HG03045 (cell line): ENCODE measurements at regions not wholly inside any gene's neighbourhood (a gene's known extent, or its start where the extent isn't known, plus 50 kb on each side); places are given as distances from the start of the nearest gene placed in this dataset.

Experiments
- ATAC-seq: cut with Tn5 transposase; IDR thresholded peaks from one replicate; pipeline ENCODE4 v1.9.1; 2021; ENCODE audit warnings: mild to moderate bottlenecking, moderate library complexity; ENCODE audit not compliant: unreplicated experiment

DNA sequence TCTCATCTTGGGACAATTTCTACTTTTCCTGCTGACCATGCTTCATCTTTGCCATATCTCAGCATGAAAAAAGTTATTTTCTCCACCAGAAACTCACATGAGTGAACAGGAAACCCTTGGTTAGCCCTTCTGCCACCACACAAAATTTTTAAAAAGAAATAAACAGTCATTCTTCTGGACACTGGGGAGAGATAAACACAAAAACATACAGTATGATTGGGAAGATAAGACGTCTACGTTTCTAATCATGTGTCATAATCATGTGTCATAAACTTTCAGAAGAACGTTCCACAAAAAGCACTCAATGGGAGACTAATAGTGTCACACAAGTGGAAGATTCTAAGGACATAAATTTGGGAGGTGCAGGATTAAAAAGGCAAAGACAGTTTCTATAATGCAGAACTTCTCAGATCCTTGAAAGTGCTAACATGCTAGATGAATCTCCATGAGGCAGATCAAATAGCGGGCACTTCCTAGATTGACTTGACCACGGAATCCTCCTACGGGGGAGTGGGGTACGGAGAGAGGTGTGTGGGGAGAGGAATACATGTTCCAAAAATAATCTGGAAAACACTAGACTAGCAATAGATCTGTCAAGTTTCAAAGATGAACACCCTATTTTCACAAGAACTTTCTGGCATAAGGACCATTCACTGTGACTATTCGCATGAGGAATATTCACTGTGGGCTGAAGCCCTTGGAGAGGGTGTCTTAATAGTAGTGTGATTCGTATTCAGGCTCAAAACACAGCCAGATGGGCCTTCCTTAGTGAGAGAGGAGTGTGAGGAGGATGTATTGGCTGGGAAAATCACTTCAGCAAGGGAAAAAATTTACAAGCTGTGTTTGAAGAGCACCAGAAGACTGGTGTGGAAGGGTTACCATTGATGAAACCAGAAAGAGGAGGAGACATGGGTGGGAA is 206.7 kb downstream of the SETD4 start:
- ATAC-seq: no peak

DNA sequence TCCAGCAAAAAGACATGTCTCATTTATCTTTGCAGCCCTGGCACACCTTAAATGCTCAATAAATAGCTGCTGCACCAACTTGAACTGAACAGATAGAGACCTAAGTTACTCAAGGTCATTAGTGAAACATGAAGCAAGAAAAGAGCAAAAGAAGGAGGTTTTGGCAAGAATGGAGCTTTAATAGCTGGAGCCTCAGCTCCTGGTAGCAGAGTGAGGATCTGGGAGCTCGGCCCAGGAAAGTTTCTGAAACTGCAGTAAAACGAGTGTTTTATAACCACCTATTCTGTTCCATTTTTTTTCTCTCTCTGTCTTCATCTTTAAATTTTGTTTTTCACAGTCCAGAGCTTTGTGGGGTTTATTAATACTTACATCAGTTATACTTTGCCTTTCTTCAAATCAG is 207.5 kb downstream of the SETD4 start:
- no peak for ATAC-seq

DNA sequence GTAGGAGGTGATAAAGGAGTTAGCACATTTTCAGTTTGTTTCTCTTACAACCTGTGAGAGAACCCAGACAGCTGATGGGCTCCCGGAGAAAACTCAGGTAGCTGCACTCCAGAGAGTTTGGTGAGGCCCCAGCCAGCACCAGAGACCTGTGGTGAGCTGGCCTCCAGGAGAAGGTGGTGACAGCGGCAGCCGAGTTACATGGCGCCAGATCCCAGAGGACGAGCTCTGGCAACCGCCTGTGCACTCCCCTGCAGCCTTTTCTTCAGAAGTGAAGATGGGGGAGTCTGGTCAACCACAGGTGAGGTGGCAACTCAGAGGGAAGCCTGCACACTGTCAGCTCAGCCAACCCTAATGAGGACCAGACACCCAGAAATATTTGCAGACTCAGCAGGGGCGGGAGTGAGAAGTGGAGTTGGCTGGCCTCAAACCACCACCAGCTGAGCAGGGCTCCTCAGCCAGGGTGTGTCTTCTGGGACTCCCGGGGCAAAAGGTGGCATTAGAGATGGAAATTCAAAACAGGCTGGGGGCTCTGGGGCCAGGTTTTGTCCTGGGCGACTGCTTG is 209.7 kb downstream of the SETD4 start:
- ATAC-seq: no peak

DNA sequence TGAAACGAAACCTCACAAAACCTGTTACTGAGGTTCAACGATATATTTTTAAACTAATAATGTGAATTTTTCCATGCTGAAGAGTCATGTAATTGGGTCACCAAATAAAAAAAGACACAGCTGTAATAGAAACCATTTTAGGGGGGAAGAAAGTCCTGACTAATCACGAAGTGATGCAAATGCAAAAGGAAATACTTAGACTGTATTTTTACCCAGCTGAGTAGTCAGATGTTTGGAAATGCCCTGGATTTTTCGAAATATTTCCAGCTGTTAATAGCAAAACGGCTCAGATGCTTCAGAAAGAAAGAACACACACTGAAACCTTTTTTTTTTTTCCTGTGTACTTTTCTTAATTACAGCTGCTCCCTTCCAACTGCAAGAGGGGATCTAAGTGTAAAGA is 210.3 kb downstream of the SETD4 start:
- no peak for ATAC-seq

DNA sequence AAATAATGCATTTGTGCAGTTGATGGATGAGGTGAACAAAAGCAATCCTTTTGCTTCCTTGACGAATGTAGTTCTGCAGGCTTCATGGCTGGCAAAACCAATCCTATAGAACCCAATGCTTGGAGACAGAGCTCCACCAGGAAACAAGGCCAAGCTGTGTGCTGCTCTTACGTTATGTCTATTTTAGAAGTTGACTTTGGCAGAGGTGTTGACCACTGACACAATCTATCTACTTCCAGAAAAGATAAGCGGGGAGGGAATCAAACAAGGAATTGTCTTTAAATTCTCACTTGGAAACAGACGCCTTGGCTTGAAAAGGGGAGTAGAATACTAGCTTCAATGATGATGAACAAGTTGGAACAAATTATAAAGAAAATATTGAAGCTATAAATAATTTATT is 211.2 kb downstream of the SETD4 start:
- no peak for ATAC-seq

DNA sequence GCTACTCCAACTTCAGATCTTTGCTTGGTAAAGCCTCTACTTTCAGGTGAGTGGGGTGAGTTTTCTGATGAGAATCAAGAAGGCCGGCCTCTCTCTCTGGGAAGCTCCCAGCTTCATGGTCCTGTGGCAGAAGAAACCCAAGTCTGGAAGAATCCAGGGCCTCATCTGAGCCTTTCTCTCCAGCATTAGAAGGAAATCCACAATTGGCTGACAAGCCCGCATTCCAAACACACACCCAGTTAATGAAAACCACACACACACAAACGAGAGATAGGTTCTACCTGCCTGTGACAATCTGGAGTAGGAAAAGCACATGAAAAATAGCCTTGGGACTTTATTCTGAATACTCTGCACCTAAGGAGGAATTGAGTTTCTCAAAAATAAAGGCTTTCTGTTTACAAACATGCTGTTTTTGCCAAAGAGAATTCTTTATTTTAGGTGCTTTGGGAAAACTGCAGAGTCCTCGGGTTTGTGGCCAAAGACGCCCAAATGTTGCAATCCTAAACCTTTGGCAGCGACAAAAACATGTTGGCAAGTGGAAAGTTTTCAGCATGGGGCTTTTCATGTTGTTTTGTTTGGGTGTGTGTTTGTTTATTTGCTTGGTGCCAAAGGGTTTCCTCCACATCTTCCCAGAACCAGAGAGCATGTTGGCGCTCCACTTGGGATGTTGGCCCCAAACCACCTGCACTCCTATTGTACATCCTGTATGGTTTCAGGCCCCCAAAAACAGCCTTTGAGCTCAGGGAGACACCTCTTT is 216.2 kb downstream of the SETD4 start:
- ATAC-seq: no peak

DNA sequence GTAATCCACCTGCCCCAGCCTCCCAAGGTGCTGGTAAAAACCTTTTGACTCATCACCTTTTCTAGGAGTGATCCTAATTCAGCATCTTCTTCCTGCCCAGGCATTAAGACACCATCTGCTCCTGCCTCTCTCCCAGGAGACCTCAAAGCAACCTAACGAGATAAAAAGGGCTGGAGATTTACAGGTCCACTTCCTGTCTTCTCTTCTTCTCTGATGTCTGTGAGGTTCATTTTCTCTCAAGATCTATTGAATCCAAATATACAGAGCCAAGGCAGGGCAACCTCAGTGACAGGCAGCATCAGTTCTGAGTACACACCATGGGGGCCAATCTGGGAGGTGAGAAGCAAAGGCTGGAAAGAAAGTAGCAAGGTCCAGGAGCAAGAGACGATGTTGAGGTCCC is 219.4 kb downstream of the SETD4 start:
- ATAC-seq: no peak

DNA sequence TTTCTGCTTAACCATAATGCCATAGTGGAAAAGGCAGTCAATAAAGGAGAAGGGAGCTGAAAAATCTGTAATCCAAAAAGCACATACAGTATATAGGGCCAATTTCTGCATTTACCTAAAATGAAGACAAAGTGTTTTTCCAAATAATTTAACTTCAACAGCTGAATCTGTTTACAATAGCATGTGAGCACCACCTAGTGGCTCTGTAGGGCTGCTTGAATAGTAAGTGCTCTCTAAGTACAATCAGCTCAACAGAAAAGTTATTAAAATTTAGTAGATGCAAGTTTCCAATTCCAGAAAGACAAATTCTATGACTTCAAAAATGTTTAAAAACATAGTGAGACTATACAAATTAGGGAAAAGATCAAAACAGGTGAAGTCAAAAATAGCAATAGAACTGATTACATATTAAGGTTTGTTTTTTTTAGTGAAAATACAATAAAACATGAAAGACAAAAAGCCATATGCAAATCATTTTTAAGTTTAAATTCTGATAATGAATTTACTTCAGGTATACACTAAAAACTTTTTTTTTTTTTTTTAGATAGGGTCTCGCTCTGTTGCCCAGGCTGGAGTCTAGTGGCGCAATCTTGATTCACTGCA is 220.0 kb downstream of the SETD4 start:
- ATAC-seq: no peak

DNA sequence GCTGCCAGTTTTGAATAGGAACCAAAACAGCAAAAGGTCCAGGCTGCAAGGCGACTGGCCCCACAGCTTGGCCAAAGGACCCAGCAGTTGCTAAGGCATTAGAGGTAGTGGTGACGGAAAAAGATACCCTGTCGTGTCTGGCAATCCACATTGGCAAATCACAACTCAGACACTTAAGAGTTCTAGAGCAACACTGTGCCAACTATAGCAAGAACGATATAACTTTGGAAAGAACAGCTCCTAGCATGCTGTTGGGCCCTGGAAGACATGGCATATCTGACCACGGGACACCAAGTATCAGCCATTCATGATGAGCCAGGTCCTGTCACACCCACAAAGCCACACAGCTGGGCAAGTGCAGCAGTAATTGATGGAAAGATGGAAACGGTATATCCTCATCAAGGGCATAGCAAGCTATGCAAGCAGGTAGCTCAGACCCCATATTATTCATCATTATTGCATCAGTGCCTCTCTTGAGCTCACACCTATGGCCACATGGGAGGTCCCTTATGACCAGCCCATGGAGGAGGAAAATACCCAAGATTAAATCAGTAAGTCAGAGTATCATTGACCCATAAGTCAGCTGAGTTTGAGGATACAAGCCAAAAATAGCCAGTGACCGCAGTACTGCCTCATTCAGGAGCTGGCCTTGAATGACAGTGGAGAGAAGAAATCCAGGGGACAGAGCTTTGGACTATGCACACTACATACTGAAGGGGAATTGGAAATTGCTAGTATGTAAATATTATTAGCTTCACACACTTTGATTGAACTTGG is 221.2 kb downstream of the SETD4 start:
- no peak for ATAC-seq

DNA sequence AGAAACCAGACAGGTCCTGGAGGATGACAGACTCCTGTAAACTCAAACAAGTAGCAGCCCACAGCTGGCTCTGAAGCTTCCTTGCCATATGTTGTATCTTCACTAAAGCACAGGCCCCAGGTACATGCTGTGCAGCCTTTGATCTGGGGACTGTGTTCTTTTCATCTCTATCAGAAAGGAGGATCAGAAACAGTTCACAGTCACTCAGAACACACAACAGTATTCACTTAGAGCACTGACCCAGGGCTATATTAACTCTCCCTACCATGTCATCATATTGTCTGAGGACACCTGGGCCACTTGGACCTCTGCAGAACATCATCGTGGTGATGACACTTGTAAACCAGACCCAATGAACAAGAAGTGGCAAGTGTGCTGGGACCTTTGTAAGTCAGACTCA is 222.0 kb downstream of the SETD4 start:
- no peak for ATAC-seq

DNA sequence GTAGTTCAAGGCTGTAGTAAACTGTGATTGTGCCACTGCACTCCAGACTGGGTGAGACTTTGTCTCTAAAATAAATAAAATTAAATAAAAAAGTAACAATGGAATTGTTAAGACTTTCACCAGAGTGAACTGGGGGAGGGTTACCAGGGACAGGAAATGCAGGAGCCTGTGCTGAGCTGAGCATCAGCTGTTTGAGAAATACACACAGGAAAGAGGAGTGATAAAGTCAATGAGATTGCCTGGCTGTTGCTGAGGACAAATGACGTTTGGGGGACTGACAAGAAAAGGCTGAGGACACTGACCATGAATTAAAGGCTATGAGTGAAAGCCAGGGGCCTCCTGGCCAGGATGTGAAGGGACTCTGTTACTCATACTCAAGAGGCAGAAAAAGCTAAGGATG is 226.3 kb downstream of the SETD4 start:
- no peak for ATAC-seq

DNA sequence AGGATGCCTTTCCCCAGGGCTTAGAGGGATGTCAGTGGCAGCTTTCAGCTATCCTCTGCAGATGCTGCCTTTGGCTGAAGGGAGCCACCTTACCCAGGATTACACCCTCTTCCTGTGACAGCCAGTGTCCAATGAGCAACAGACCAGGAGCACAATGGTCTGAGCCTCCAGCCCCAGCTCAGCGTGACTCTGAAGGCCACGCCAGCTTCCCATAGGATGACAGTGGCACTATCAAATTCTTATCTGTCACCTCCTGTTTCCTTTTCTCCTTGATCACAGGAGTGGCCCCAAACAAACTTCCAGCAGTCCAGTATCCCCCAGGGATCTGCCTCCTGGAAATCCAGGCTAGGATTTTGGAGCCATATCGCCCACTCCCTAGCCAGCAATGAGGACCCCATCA is 226.9 kb downstream of the SETD4 start:
- no peak for ATAC-seq

DNA sequence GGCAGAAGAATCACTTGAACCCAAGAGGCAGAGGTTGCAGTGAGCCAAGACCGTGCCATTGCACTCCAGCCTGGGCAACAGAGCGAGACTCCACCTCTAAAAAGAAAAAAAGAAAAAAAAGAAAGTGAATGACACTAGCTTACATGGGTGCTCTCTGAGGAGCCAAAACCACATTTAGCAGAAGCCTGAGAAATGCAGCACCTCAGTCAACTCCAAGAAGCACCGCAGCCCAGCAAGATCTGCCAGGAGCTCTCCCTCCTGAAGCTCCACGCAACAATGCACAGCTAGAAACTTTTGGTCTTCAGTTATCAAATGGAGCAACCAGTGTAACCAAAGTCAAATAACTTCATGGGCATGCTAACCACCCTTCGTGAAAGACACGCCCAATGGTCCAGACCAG is 229.1 kb downstream of the SETD4 start:
- no peak for ATAC-seq

DNA sequence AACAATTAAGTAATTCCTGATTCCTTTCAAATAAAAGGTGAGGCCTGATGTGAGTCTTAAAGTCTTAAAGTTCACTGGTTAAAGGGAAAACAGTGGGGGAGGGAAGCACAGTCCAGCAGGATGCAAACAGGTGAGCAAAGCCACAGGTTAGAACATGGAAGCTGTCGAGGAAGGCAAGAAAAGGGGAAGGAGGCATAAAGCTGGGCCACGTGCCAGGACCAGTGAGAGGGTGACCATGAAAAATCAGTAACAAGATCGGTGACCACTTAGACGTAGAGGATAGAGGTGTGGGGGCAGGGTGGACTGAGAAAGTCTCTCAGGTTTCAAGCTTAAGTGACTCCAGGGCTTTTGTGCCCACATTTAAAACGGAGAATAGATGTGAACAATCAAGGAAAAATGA is 231.3 kb downstream of the SETD4 start:
- ATAC-seq: no peak

DNA sequence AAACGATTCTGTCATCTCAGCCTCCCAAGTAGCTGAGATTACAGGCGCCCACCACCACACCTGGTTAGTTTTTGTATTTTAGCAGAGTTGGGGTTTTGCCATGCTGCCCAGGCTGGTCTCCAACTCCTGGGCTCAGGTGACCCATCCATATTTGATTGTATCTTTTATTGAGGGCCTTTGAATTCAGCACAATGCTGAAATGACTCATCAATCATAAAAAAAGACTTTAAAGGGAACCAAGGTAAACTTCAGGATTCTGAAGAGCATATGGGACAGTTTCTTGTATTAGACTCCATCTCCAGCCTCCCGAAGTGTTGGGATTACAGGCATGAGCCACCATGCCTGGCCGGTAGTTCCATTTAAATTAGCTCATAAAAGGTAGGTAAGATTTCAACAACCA is 232.2 kb downstream of the SETD4 start:
- no peak for ATAC-seq

DNA sequence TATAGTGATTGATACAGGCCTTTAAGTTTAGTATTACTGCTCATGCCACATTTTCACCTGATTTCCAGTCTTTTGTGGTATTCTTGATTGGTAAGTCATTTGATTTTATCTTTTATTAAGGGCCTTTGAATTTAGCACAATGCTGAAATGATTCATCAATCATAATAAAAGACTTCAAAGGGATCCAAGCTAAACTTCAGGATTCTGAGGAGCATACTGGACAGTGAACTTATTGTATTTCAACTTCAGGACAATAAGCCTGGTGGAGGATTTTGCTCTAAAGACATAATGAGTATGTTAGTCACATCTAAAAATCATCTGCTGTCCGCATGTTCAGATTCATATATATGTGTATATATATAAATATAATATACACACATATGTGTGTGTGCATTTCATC is 233.3 kb downstream of the SETD4 start:
- no peak for ATAC-seq

DNA sequence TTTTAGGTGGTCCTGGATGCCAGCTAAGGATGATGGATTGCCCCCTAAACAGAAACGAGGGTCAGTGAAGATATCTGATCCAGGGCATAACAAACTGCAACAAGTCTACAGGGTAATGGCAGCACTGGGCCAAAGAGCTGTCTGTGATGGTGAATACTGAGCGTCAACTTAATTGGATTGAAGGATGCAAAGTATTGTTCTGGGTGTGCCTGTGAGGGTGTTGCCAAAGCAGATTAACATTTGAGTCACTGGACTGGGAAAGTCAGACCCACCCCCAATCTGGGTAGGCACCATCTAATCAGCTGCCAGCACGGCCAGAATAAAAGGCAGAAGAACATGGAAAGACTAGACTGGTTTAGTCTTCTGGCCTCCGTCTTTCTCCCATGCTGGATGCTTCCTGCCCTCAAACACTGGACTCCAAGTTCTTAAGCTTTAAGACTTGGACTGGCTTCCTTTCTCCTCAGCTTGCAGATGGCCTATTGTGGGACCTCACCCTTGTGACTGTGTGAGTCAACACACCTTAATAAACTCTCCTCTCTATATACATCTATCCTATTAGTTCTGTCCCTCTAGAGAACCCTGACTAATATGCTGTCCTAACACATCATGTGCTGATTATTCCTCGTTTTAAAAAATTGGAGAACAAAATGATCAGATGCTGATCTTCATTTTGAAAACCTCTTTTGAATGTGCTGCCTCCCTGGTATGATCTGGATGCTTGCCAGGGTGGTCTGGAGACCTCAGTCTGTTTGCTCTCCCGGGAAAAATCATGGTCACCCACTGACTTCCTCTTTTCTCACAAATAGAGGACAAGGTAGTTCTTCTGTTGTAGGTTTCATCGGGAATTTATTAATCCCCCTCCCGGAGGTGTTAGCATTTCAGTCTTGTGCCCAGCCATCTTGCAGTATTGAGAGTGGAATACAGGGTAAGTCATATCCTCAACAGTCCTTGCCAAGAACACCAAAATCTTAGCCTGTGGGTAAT is 234.7 kb downstream of the SETD4 start:
- ATAC-seq: no peak

DNA sequence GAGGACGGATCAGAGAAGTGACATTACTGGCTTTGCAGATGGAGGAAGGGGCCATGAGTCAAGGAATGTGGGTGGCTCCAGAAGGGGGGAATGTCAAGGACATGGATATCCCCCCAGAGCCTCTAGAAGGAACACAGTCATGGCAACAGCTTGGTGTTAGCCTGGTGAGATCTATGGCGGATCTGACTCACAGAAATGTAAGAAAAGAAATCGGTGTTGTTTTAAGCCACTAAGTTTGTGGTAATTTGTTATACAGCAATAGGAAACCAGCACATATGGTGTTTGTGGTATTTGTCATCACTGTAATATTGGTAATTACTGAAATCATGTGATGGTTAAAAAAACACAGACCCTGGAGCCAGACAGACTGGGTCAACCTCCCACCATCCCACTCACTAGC is 236.2 kb downstream of the SETD4 start:
- ATAC-seq: no peak

DNA sequence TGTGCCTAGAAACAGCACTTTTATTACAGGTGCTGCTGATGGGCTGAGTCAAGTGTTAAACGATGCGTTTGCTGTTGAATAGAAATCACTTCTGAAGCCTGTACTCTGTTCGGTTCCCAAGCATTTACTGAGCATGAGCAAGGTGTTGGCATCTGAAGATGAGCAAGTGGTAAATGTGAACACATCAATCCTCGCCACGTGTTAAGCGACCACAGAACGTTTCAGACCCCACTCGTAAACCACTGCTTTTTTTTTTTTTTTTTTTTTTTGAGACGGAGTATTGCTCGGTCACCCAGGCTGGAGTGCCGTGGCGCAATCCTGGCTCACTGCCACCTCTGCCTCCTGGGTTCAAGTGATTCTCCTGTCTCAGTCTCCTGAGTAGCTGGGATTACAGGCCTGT is 241.2 kb downstream of the SETD4 start:
- ATAC-seq: no peak

DNA sequence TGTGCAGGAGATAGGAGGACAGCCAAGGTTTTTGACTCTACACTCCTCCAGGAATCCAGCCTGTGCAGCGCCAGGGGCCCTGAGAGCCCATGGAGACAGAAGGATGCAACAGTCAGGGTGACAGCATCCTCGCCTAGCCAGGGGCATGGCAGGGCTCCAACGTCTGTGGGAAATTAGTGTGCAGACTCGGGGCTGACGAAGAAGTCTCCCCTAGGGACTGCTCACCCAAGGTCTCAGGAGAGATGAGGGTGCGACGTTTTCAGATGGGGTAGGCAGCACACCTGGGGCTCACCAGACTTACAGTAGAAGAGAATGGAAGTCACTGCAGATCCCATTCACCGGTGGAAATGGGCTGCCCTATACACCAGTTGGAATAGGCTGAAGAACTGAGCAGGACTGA is 241.7 kb downstream of the SETD4 start:
- no peak for ATAC-seq
